Spleen (tissue), 7 donors: ENCODE measurements at regions not wholly inside any gene's neighbourhood (a gene's known extent, or its start where the extent isn't known, plus 50 kb on each side); places are given as distances from the start of the nearest gene placed in this dataset.

Source experiments
- POLR2A ChIP-seq, 3 donors: fragments of 450-650 bp; IDR thresholded peaks; one replicate each; pipeline ENCODE4 v1.5.1; 2017; ENCODE audit warnings: antibody characterized with exemption in 3 of 3, mild to moderate bottlenecking in 1 of 3
- POLR2AphosphoS5 ChIP-seq, 3 donors: sonication (generic); formaldehyde crosslinking; IDR thresholded peaks; one replicate each; pipeline ENCODE4 v1.5.1; 2017; ENCODE audit warnings: antibody characterized with exemption in 3 of 3
- TF ChIP-seq, protein P1 (sequence below), 11 experiments: fragments of 200-600 bp in 7 of 11; fragments of 450-650 bp in 4 of 11; sonication (generic) in 4 of 11; IDR thresholded peaks in 8 of 11; conservative IDR thresholded peaks in 3 of 11; 1 replicate in 7 of 11; 2 replicates in 4 of 11; pipeline versions ENCODE4 v1.4.0 to v1.8.0; 2016 to 2021; ENCODE audit warnings: antibody characterized with exemption in 11 of 11, inconsistent platforms in 4 of 11, mild to moderate bottlenecking in 1 of 11
- donor health status: DM: no; HTN: no; CAD: no; lungs with moderate emphysema.
- donor health status: DM: no; HTN: no; CAD: no.
- donor health status: DM: no; HTN: no; CAD: no.

DNA sequence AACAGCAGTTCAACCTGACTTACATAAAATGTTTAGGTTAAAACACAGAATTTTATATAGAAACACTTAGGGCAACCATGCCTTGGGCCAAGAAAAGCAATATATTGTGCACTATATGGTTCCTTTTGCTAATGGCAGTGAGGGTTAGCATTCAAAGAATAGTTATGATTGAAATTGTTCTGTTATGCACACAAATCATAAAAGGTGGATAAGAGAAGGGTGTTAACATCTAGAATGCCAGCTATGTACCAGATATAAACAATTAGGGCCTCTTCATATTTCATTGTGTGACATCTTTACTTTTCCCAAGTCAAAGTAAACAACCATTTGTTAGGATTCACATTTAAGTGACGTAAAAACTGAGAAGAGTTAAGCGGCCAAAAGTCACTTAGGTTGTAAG is 308.0 kb upstream of the B3GALT2 start:
- TF ChIP-seq POLR2AphosphoS5 (IDR thresholded peaks at IDR 0.05), result no peak
- TF ChIP-seq, protein P1, sequence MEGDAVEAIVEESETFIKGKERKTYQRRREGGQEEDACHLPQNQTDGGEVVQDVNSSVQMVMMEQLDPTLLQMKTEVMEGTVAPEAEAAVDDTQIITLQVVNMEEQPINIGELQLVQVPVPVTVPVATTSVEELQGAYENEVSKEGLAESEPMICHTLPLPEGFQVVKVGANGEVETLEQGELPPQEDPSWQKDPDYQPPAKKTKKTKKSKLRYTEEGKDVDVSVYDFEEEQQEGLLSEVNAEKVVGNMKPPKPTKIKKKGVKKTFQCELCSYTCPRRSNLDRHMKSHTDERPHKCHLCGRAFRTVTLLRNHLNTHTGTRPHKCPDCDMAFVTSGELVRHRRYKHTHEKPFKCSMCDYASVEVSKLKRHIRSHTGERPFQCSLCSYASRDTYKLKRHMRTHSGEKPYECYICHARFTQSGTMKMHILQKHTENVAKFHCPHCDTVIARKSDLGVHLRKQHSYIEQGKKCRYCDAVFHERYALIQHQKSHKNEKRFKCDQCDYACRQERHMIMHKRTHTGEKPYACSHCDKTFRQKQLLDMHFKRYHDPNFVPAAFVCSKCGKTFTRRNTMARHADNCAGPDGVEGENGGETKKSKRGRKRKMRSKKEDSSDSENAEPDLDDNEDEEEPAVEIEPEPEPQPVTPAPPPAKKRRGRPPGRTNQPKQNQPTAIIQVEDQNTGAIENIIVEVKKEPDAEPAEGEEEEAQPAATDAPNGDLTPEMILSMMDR (IDR thresholded peaks at IDR 0.05 in 8 of 11, conservative IDR thresholded peaks at IDR 0.05 in 3 of 11), result no peak
- TF ChIP-seq POLR2A (IDR thresholded peaks at IDR 0.05), result no peak
